Medulla oblongata (tissue), 1 donor: ENCODE measurements at regions not wholly inside any gene's neighbourhood (a gene's known extent, or its start where the extent isn't known, plus 50 kb on each side); places are given as distances from the start of the nearest gene placed in this dataset.

Experiments
- DNase-seq: peaks from one replicate; pipeline ENCODE4 v3.0.0-alpha.2; 2015; ENCODE audit errors: extremely low spot score

- DNase-seq: no peak
Measured at GRCh38 chr13:47064381-47064780, 167.5 kb upstream of the HTR2A start.

- DNase-seq: no peak
Measured at GRCh38 chr13:47049276-47049989, 152.6 kb upstream of the HTR2A start.

- DNase-seq: no peak
Measured at GRCh38 chr13:47046706-47047105, 149.9 kb upstream of the HTR2A start.

GRCh38 chr13:47044842-47045241 lies 148.0 kb upstream of the HTR2A start:
- DNase-seq: no peak

- no peak for DNase-seq
Measured at GRCh38 chr13:47039106-47039505, 142.3 kb upstream of the HTR2A start.

GRCh38 chr13:47038188-47038587 lies 141.3 kb upstream of the HTR2A start:
- DNase-seq: no peak

GRCh38 chr13:47036294-47037008 lies 139.6 kb upstream of the HTR2A start:
- peak; percentile 23 for DNase-seq

GRCh38 chr13:47033216-47033615 lies 136.4 kb upstream of the HTR2A start:
- DNase-seq: no peak

GRCh38 chr13:47027780-47028437 lies 131.1 kb upstream of the HTR2A start:
- no peak for DNase-seq

GRCh38 chr13:47025791-47026447 lies 129.1 kb upstream of the HTR2A start:
- DNase-seq: no peak

GRCh38 chr13:47019977-47020376 lies 123.1 kb upstream of the HTR2A start:
- no peak for DNase-seq

- no peak for DNase-seq
Measured at GRCh38 chr13:47017476-47017875, 120.6 kb upstream of the HTR2A start.

GRCh38 chr13:47008318-47008717 lies 111.5 kb upstream of the HTR2A start:
- DNase-seq: no peak

- no peak for DNase-seq
Measured at GRCh38 chr13:47005756-47006414, 109.0 kb upstream of the HTR2A start.

GRCh38 chr13:47004540-47004939 lies 107.7 kb upstream of the HTR2A start:
- DNase-seq: no peak

- no peak for DNase-seq
Measured at GRCh38 chr13:47004027-47004426, 107.2 kb upstream of the HTR2A start.

GRCh38 chr13:47000165-47000564 lies 103.3 kb upstream of the HTR2A start:
- no peak for DNase-seq

GRCh38 chr13:46996316-46997030 lies 99.6 kb upstream of the HTR2A start:
- DNase-seq: no peak

- DNase-seq: no peak
Measured at GRCh38 chr13:46995874-46996273, 99.0 kb upstream of the HTR2A start.

GRCh38 chr13:46994492-46994891 lies 97.6 kb upstream of the HTR2A start:
- DNase-seq: no peak

- no peak for DNase-seq
Measured at GRCh38 chr13:46992383-46992952, 95.6 kb upstream of the HTR2A start.
